PC-3 (cell line): ENCODE measurements at regions not wholly inside any gene's neighbourhood (a gene's known extent, or its start where the extent isn't known, plus 50 kb on each side); places are given as distances from the start of the nearest gene placed in this dataset.

Experiments
- EZH2 ChIP-seq: fragments of 300-600 bp; sonication (generic); IDR thresholded peaks from one replicate; pipeline ENCODE4 v1.6.1; 2017; ENCODE audit warnings: antibody characterized with exemption, mild to moderate bottlenecking, low read length; ENCODE audit not compliant: unreplicated experiment
- TF ChIP-seq, protein P1 (sequence below): fragments of 300-600 bp; sonication (generic); conservative IDR thresholded peaks from 2 replicates; pipeline ENCODE4 v1.5.1; 2017; ENCODE audit warnings: antibody characterized with exemption, low read depth, mild to moderate bottlenecking, low read length

DNA sequence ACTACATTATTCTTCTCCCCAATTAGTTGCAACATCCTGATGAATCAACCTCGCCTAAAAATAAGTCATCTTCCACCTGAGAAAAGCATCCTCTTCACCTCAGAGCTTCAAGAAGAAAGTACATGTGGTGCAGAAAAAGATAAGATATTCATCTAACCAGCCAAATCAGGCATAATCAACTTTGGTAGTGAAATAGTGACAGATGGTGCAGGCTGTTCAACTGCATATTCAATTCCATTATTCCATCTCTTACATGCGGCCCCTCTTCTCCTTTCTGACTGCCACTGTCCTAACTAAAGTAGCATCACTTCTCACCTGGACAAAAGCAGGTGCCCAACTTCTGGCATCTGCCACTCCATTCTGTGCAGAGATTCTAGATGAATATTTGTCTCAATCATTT, 148.4 kb upstream of the STEAP1 start:
- TF ChIP-seq, protein P1, sequence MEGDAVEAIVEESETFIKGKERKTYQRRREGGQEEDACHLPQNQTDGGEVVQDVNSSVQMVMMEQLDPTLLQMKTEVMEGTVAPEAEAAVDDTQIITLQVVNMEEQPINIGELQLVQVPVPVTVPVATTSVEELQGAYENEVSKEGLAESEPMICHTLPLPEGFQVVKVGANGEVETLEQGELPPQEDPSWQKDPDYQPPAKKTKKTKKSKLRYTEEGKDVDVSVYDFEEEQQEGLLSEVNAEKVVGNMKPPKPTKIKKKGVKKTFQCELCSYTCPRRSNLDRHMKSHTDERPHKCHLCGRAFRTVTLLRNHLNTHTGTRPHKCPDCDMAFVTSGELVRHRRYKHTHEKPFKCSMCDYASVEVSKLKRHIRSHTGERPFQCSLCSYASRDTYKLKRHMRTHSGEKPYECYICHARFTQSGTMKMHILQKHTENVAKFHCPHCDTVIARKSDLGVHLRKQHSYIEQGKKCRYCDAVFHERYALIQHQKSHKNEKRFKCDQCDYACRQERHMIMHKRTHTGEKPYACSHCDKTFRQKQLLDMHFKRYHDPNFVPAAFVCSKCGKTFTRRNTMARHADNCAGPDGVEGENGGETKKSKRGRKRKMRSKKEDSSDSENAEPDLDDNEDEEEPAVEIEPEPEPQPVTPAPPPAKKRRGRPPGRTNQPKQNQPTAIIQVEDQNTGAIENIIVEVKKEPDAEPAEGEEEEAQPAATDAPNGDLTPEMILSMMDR: no peak
- TF ChIP-seq EZH2: no peak
